Thoracic aorta (tissue), 2 donors: ENCODE measurements at regions not wholly inside any gene's neighbourhood (a gene's known extent, or its start where the extent isn't known, plus 50 kb on each side); places are given as distances from the start of the nearest gene placed in this dataset.

Source experiments
- ATAC-seq: fragments of 150-250 bp; one replicate; pipeline ENCODE4 v1.8.0; 2017; ENCODE audit warnings: low read depth; ENCODE audit not compliant: insufficient number of reproducible peaks, low FRiP score
- DNase-seq: peaks from one replicate; pipeline ENCODE4 v3.0.0-alpha.2; 2020; ENCODE audit warnings: low spot score
- H3K27ac ChIP-seq, 2 donors: fragments of 200-600 bp; sonication (generic); 1 replicate in 1 of 2; 2 replicates in 1 of 2; pipeline ENCODE4 v1.5.1; 2016; ENCODE audit warnings: mild to moderate bottlenecking in 2 of 2, moderate library complexity in 2 of 2
- H3K27me3 ChIP-seq: fragments of 200-600 bp; sonication (generic); replicated peaks from 2 replicates; pipeline ENCODE4 v1.6.0; 2016; ENCODE audit warnings: mild to moderate bottlenecking; ENCODE audit not compliant: insufficient read depth
- H3K36me3 ChIP-seq: fragments of 200-600 bp; sonication (generic); one replicate; pipeline ENCODE4 v1.5.1; 2016
- H3K4me1 ChIP-seq, 2 donors: fragments of 200-600 bp; sonication (generic); 1 replicate in 1 of 2; 2 replicates in 1 of 2; pipeline versions ENCODE4 v1.5.1 to v1.6.0; 2016; ENCODE audit warnings: low read depth in 2 of 2, mild to moderate bottlenecking in 1 of 2; ENCODE audit not compliant: control insufficient read depth in 1 of 2
- H3K4me3 ChIP-seq: fragments of 200-600 bp; sonication (generic); 2 replicates; pipeline ENCODE4 v1.5.1; 2016; ENCODE audit warnings: mild to moderate bottlenecking
- H3K9me3 ChIP-seq: fragments of 200-600 bp; sonication (generic); 2 replicates; pipeline ENCODE4 v1.5.1; 2016
- TF ChIP-seq, protein P1 (sequence below): fragments of 200-600 bp; sonication (generic); IDR thresholded peaks from one replicate; pipeline ENCODE4 v1.5.1; 2019; ENCODE audit warnings: antibody characterized with exemption

DNA sequence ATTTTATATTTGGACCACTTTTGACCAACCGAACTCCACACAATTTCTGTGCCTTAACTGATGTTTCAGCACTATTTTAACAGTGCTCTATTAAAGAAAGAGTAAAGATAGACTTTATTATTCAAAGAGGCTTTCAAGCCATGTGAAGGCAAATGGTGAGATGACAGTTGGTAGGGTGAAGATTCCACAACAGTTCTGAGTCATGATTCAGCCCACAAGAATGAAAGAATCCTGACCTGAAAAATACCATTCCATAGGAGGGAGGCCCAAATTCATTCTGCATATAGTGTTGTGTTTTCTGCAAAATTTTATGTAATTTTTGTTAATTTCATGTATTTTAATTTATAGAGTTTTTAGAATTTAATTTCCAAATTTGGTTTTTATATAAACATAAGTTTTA lies 135.6 kb upstream of the STAC start:
- Histone ChIP-seq H3K36me3 (no peaks in the 10 kb centered on the region), H3K27ac (no peak overlapping the region), H3K9me3 (no peaks in the 10 kb centered on the region), H3K4me1 (no peaks in the 10 kb centered on the region), H3K27me3 (no peaks in the 10 kb centered on the region), H3K4me3 (no peak overlapping the region)
- TF ChIP-seq, protein P1, sequence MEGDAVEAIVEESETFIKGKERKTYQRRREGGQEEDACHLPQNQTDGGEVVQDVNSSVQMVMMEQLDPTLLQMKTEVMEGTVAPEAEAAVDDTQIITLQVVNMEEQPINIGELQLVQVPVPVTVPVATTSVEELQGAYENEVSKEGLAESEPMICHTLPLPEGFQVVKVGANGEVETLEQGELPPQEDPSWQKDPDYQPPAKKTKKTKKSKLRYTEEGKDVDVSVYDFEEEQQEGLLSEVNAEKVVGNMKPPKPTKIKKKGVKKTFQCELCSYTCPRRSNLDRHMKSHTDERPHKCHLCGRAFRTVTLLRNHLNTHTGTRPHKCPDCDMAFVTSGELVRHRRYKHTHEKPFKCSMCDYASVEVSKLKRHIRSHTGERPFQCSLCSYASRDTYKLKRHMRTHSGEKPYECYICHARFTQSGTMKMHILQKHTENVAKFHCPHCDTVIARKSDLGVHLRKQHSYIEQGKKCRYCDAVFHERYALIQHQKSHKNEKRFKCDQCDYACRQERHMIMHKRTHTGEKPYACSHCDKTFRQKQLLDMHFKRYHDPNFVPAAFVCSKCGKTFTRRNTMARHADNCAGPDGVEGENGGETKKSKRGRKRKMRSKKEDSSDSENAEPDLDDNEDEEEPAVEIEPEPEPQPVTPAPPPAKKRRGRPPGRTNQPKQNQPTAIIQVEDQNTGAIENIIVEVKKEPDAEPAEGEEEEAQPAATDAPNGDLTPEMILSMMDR = no peak
- no peak for DNase-seq
- no peak for ATAC-seq

GRCh38 chr3:36248374-36248773 lies 131.9 kb upstream of the STAC start:
- ATAC-seq (no peak), DNase-seq (no peak)
- Histone ChIP-seq H3K4me3 (no peak overlapping the region), H3K27ac (no peak overlapping the region), H3K9me3 (peaks cover 5% of the 10 kb centered on the region), H3K36me3 (no peaks in the 10 kb centered on the region), H3K4me1 (no peaks in the 10 kb centered on the region), H3K27me3 (no peaks in the 10 kb centered on the region)
- TF ChIP-seq, protein P1 = no peak

GRCh38 chr3:36250191-36250590 lies 130.1 kb upstream of the STAC start:
- H3K27ac ChIP-seq = no peak overlapping the region
- ATAC-seq (no peak), DNase-seq (no peak)
- peaks cover 10% of the 10 kb centered on the region for H3K9me3 ChIP-seq
- H3K36me3 ChIP-seq = no peaks in the 10 kb centered on the region
- H3K4me3 ChIP-seq = no peak overlapping the region
- no peaks in the 10 kb centered on the region for H3K4me1 ChIP-seq
- TF ChIP-seq, protein P1 = no peak
- no peaks in the 10 kb centered on the region for H3K27me3 ChIP-seq

DNA sequence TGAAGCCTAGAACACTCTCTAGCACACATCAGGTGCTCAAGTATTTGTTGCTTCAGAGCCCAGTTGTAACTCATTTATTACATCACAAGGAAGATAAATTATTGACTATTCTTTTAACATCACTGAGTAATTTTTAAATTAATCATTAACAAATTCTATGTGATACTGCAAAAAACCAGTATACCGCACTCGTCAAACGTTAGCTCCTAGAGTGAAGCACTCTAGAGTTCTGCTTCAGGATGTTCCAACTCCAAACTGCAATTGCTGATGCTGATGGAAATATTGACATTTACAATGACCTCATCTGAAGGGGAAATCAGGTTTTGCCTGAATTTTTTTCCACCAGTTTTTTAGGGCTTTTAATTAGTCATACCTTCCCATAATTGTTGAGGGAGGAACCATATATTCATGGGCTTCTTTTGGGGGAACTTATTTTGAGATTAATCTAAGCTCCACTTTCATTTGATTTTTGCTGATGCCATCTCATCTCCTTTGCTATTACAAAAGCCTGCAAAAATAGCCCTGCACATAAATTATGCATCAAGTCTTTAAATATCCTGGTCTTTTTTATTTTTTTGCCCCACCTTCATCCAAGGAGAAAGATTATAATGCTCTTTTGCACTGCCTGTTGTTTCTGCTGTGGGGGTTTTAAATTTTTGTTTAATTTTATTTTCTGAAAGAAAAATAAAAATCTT lies 123.0 kb upstream of the STAC start:
- ATAC-seq = no peak
- Histone ChIP-seq H3K27ac (no peak overlapping the region), H3K36me3 (no peaks in the 10 kb centered on the region), H3K4me3 (no peak overlapping the region), H3K9me3 (peaks cover 10% of the 10 kb centered on the region), H3K27me3 (no peaks in the 10 kb centered on the region), H3K4me1 (peaks cover 9 to 18% of the 10 kb centered on the region in 2 donors)
- TF ChIP-seq, protein P1 = no peak
- DNase-seq = no peak

GRCh38 chr3:36258421-36258820 lies 121.9 kb upstream of the STAC start:
- Histone ChIP-seq H3K36me3 (no peaks in the 10 kb centered on the region), H3K4me3 (no peak overlapping the region), H3K4me1 (peaks cover 9 to 18% of the 10 kb centered on the region in 2 donors), H3K9me3 (peaks cover 6% of the 10 kb centered on the region), H3K27me3 (no peaks in the 10 kb centered on the region), H3K27ac (no peak overlapping the region)
- no peak for DNase-seq
- TF ChIP-seq, protein P1 = no peak
- no peak for ATAC-seq
